ENCODE measurements at regions not wholly inside any gene's neighbourhood (a gene's known extent, or its start where the extent isn't known, plus 50 kb on each side); places are given as distances from the start of the nearest gene placed in this dataset.

GRCh38 chr5:52543594-52543993 lies 244.1 kb upstream of the ITGA1 start:
- no peaks in the 10 kb centered on the region for H3K9me3 ChIP-seq
- no peak overlapping the region for H3K4me3 ChIP-seq
- H3K4me1 ChIP-seq: no peaks in the 10 kb centered on the region
- no peaks in the 10 kb centered on the region for H3K36me3 ChIP-seq
- no peaks in the 10 kb centered on the region for H3K27me3 ChIP-seq
- TF ChIP-seq CTCF (IDR thresholded peaks at IDR 0.05) (no peak), EP300 (IDR thresholded peaks at IDR 0.05) (no peak), POLR2A (IDR thresholded peaks at IDR 0.05) (no peak), POLR2AphosphoS5 (IDR thresholded peaks at IDR 0.05) (no peak)
- no peak overlapping the region for H3K27ac ChIP-seq
- DNase-seq (ENCODE audit: low spot score in 2 of 2): no peak
- WGBS: 74% methylated on average over 5 of the region's 5 CpGs

- H3K4me3 ChIP-seq: no peak overlapping the region
- TF ChIP-seq POLR2AphosphoS5 (IDR thresholded peaks at IDR 0.05): no peak
- no peak for TF ChIP-seq EP300 (IDR thresholded peaks at IDR 0.05)
- no peak for TF ChIP-seq CTCF (IDR thresholded peaks at IDR 0.05)
- TF ChIP-seq POLR2A (IDR thresholded peaks at IDR 0.05): no peak
- no peak overlapping the region for H3K27ac ChIP-seq
Measured at GRCh38 chr5:52544738-52545137, 243.0 kb upstream of the ITGA1 start.

GRCh38 chr5:52554293-52554692 lies 233.4 kb upstream of the ITGA1 start:
- Histone ChIP-seq H3K36me3 (no peaks in the 10 kb centered on the region), H3K27me3 (no peaks in the 10 kb centered on the region), H3K9me3 (no peaks in the 10 kb centered on the region), H3K4me1 (no peaks in the 10 kb centered on the region), H3K27ac (no peak overlapping the region), H3K4me3 (no peak overlapping the region)
- DNase-seq (ENCODE audit: low spot score in 2 of 2): no peak
- WGBS: 72% methylated on average over 2 of the region's 2 CpGs
- TF ChIP-seq CTCF (IDR thresholded peaks at IDR 0.05) (no peak), EP300 (IDR thresholded peaks at IDR 0.05) (no peak), POLR2A (IDR thresholded peaks at IDR 0.05) (no peak), POLR2AphosphoS5 (IDR thresholded peaks at IDR 0.05) (no peak)

More at GRCh38 chr5:52544738-52545137, 243.0 kb upstream of the ITGA1 start:
- no peak for DNase-seq (ENCODE audit: low spot score in 2 of 2)
- Histone ChIP-seq H3K27me3 (no peaks in the 10 kb centered on the region), H3K9me3 (no peaks in the 10 kb centered on the region), H3K36me3 (no peaks in the 10 kb centered on the region), H3K4me1 (no peaks in the 10 kb centered on the region)
- WGBS: 80% methylated on average over 4 of the region's 4 CpGs

- 25% methylated on average over 1 of the region's 1 CpG for WGBS
- Histone ChIP-seq H3K36me3 (no peaks in the 10 kb centered on the region), H3K27me3 (no peaks in the 10 kb centered on the region), H3K4me3 (no peak overlapping the region), H3K9me3 (no peaks in the 10 kb centered on the region), H3K4me1 (no peaks in the 10 kb centered on the region), H3K27ac (no peak overlapping the region)
- TF ChIP-seq POLR2AphosphoS5 (IDR thresholded peaks at IDR 0.05): no peak
- no peak for TF ChIP-seq EP300 (IDR thresholded peaks at IDR 0.05)
- TF ChIP-seq CTCF (IDR thresholded peaks at IDR 0.05): no peak
- TF ChIP-seq POLR2A (IDR thresholded peaks at IDR 0.05): no peak
- no peak for DNase-seq (ENCODE audit: low spot score in 2 of 2)
Measured at GRCh38 chr5:52560366-52560765, 227.3 kb upstream of the ITGA1 start.

GRCh38 chr5:52562473-52562872 lies 225.2 kb upstream of the ITGA1 start:
- Histone ChIP-seq H3K4me1 (no peaks in the 10 kb centered on the region), H3K27ac (no peak overlapping the region), H3K4me3 (no peak overlapping the region), H3K9me3 (no peaks in the 10 kb centered on the region), H3K27me3 (no peaks in the 10 kb centered on the region), H3K36me3 (no peaks in the 10 kb centered on the region)
- DNase-seq (ENCODE audit: low spot score in 2 of 2): no peak
- WGBS: 62% methylated on average over 1 of the region's 1 CpG
- TF ChIP-seq EP300 (IDR thresholded peaks at IDR 0.05) (no peak), CTCF (IDR thresholded peaks at IDR 0.05) (no peak)
